ENCODE measurements at regions not wholly inside any gene's neighbourhood (a gene's known extent, or its start where the extent isn't known, plus 50 kb on each side); places are given as distances from the start of the nearest gene placed in this dataset.

GRCh38 chr7:119643558-119643957 is 629.4 kb upstream of the KCND2 start:
- TF ChIP-seq POLR2A (IDR thresholded peaks at IDR 0.05; ENCODE audit: low read depth, low read length) (no peak), CTCF (conservative IDR thresholded peaks at IDR 0.05; ENCODE audit: low read depth, low read length) (no peak), USF2 (IDR thresholded peaks at IDR 0.05; ENCODE audit: low read depth, low read length) (no peak), BHLHE40 (IDR thresholded peaks at IDR 0.05; ENCODE audit: low read depth, low read length) (no peak), MXI1 (IDR thresholded peaks at IDR 0.05; ENCODE audit: borderline replicate concordance, low read depth, low read length) (no peak), CEBPB (IDR thresholded peaks at IDR 0.05; ENCODE audit: low read depth, low read length) (no peak), SMC3 (IDR thresholded peaks at IDR 0.05; ENCODE audit: low read depth, low read length) (no peak), RFX5 (IDR thresholded peaks at IDR 0.05; ENCODE audit: low read depth, low read length) (no peak)
- TF ChIP-seq, protein P1, sequence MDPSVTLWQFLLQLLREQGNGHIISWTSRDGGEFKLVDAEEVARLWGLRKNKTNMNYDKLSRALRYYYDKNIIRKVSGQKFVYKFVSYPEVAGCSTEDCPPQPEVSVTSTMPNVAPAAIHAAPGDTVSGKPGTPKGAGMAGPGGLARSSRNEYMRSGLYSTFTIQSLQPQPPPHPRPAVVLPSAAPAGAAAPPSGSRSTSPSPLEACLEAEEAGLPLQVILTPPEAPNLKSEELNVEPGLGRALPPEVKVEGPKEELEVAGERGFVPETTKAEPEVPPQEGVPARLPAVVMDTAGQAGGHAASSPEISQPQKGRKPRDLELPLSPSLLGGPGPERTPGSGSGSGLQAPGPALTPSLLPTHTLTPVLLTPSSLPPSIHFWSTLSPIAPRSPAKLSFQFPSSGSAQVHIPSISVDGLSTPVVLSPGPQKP (IDR thresholded peaks at IDR 0.05; ENCODE audit: borderline replicate concordance, low read depth, low read length): no peak

Measured in IMR-90 (cell line).